Skeletal muscle tissue (tissue), 1 donor: ENCODE measurements at regions not wholly inside any gene's neighbourhood (a gene's known extent, or its start where the extent isn't known, plus 50 kb on each side); places are given as distances from the start of the nearest gene placed in this dataset. TPM values are rescaled to one million over a fixed set of nuclear protein-coding genes. Genes with fewer than 3 reads are reported as not detected.

Source experiments
- small RNA-seq: library from RNA; depleted of rRNA; stranded (forward); fragments of <200 nt; gene quantifications from one replicate; pipeline ENCODE3, GENCODE V24; 2014

Small RNAs in the stretch of these regions (small RNA-seq; reads per million reads assigned to genes)
- gene RF00004 (not detected), gene RPL32P9 (not detected)
